IMR-90 (cell line): ENCODE measurements at regions not wholly inside any gene's neighbourhood (a gene's known extent, or its start where the extent isn't known, plus 50 kb on each side); places are given as distances from the start of the nearest gene placed in this dataset.

ENCODE experiments used
- ATAC-seq: fragments of 200-7000 bp; cut with Tn5 transposase; 2 replicates; pipeline ENCODE4 v1.9.1; 2020; ENCODE audit warnings: low read depth, mild to moderate bottlenecking, moderate library complexity
- BruUV-seq: library from RNA; stranded (reverse); fragments of 400-500 nt; replicated peaks from 2 replicates; lab custom pipeline; 2021; lab: Mats Ljungman, UMichigan
- CTCF ChIA-PET: fragments of 300-600 bp; formaldehyde crosslinking; extraction: SDS; loops from one replicate; lab custom pipeline; 2021; ENCODE audit warnings: antibody characterized with exemption; lab: Yijun Ruan, JAX
- POLR2A ChIA-PET: fragments of 300-600 bp; sonication (Branson Sonifier 250); formaldehyde crosslinking; loops from one replicate; lab custom pipeline; 2022; ENCODE audit warnings: antibody characterized with exemption; ENCODE audit not compliant: unreplicated experiment; lab: Charles Lee
- DNase-seq: peaks from one replicate; pipeline ENCODE4 v3.0.0; 2013
- H2AFZ ChIP-seq: replicated peaks from 2 replicates; pipeline ENCODE3; 2013; ENCODE audit warnings: low read length, mild to moderate bottlenecking; ENCODE audit not compliant: poor library complexity
- H2AK5ac ChIP-seq: 2 replicates; pipeline ENCODE4 v1.6.1; 2013; ENCODE audit warnings: low read depth, low read length, inconsistent platforms
- H2AK9ac ChIP-seq: replicated peaks from 2 replicates; pipeline ENCODE3; 2013; ENCODE audit warnings: mild to moderate bottlenecking, low read depth, low read length, moderate library complexity; ENCODE audit not compliant: poor library complexity
- H2BK120ac ChIP-seq: 2 replicates; pipeline ENCODE4 v1.6.1; 2013; ENCODE audit warnings: low read depth, low read length, inconsistent platforms
- H2BK15ac ChIP-seq: 3 replicates; pipeline ENCODE4 v1.6.1; 2013; ENCODE audit warnings: low read depth, low read length, inconsistent platforms
- H2BK20ac ChIP-seq: 2 replicates; pipeline ENCODE4 v1.6.1; 2013; ENCODE audit warnings: low read depth, mild to moderate bottlenecking, inconsistent platforms, low read length, moderate library complexity
- H2BK5ac ChIP-seq: 2 replicates; pipeline ENCODE4 v1.6.1; 2013; ENCODE audit warnings: mild to moderate bottlenecking, low read depth, low read length, inconsistent platforms; ENCODE audit not compliant: poor library complexity, severe bottlenecking
- H3K14ac ChIP-seq: replicated peaks from 2 replicates; pipeline ENCODE4 v1.6.1; 2013; ENCODE audit warnings: low read depth, low read length, inconsistent platforms
- H3K18ac ChIP-seq: 2 replicates; pipeline ENCODE4 v1.6.1; 2013; ENCODE audit warnings: low read depth, low read length, control low read depth
- H3K23ac ChIP-seq: 2 replicates; pipeline ENCODE4 v1.6.1; 2013; ENCODE audit warnings: low read depth, low read length, inconsistent platforms
- H3K27ac ChIP-seq: 2 replicates; pipeline ENCODE4 v1.5.1; 2013; ENCODE audit warnings: mild to moderate bottlenecking, control low read depth, low read length; ENCODE audit not compliant: insufficient read depth
- H3K27me3 ChIP-seq: 2 replicates; pipeline ENCODE4 v1.6.1; 2013; ENCODE audit warnings: low read length; ENCODE audit not compliant: control insufficient read depth, insufficient read depth
- H3K36me3 ChIP-seq: 2 replicates; pipeline ENCODE4 v1.6.1; 2013; ENCODE audit warnings: low read length, mixed read lengths; ENCODE audit not compliant: control insufficient read depth, insufficient read depth
- H3K4ac ChIP-seq: 2 replicates; pipeline ENCODE4 v1.6.1; 2013; ENCODE audit warnings: low read depth, low read length, inconsistent platforms
- H3K4me1 ChIP-seq: 2 replicates; pipeline ENCODE4 v1.6.1; 2013; ENCODE audit warnings: low read length, mixed read lengths; ENCODE audit not compliant: control insufficient read depth, insufficient read depth
- H3K4me2 ChIP-seq: 2 replicates; pipeline ENCODE4 v1.6.1; 2013; ENCODE audit warnings: low read depth, mild to moderate bottlenecking, control low read depth, low read length, moderate library complexity
- H3K4me3 ChIP-seq: 2 replicates; pipeline ENCODE4 v1.5.1; 2013; ENCODE audit warnings: low read depth, mild to moderate bottlenecking, control low read depth, low read length, moderate library complexity; ENCODE audit not compliant: insufficient read depth
- H3K56ac ChIP-seq: 2 replicates; pipeline ENCODE4 v1.6.1; 2013; ENCODE audit warnings: low read length, inconsistent platforms; ENCODE audit not compliant: insufficient read depth; ENCODE audit errors: extremely low read depth
- H3K79me1 ChIP-seq, 2 experiments: 2 replicates each; pipeline ENCODE4 v1.6.1; 2013; ENCODE audit warnings: low read length in 2 of 2, inconsistent platforms in 1 of 2, low read depth in 1 of 2
- H3K9ac ChIP-seq: 2 replicates; pipeline ENCODE4 v1.6.1; 2013; ENCODE audit warnings: low read depth, low read length, control low read depth
- H3K9me1 ChIP-seq: 2 replicates; pipeline ENCODE4 v1.6.1; 2013; ENCODE audit warnings: low read length, inconsistent platforms; ENCODE audit not compliant: insufficient read depth
- H3K9me3 ChIP-seq: 2 replicates; pipeline ENCODE4 v1.6.1; 2013; ENCODE audit warnings: low read length; ENCODE audit not compliant: control insufficient read depth, insufficient read depth
- H4K20me1 ChIP-seq: 2 replicates; pipeline ENCODE4 v1.6.1; 2013; ENCODE audit warnings: low read length, inconsistent platforms; ENCODE audit not compliant: insufficient read depth
- H4K5ac ChIP-seq: 2 replicates; pipeline ENCODE4 v1.6.1; 2013; ENCODE audit warnings: mild to moderate bottlenecking, low read depth, low read length, control low read depth
- H4K8ac ChIP-seq, 2 experiments: 2 replicates each; pipeline ENCODE4 v1.6.1; 2013; ENCODE audit warnings: low read depth in 2 of 2, low read length in 2 of 2, control low read depth in 1 of 2, inconsistent platforms in 1 of 2
- H4K91ac ChIP-seq: 2 replicates; pipeline ENCODE4 v1.6.1; 2013; ENCODE audit warnings: low read depth, low read length, inconsistent platforms; ENCODE audit not compliant: insufficient read depth
- BHLHE40 ChIP-seq: fragments of 150-350 bp; IDR thresholded peaks from 2 replicates; pipeline ENCODE4 v1.6.1; 2016; ENCODE audit warnings: mild to moderate bottlenecking, low read depth, low read length
- CEBPB ChIP-seq: IDR thresholded peaks from 2 replicates; pipeline ENCODE4 v1.6.1; 2012; ENCODE audit warnings: low read depth, low read length, improper control_type of control experiment
- CHD1 ChIP-seq: IDR thresholded peaks from 2 replicates; pipeline ENCODE4 v1.6.1; 2012; ENCODE audit warnings: low read depth, low read length, improper control_type of control experiment
- ELK1 ChIP-seq: fragments of 150-350 bp; IDR thresholded peaks from 2 replicates; pipeline ENCODE4 v1.6.1; 2016; ENCODE audit warnings: low read depth, mild to moderate bottlenecking, low read length, moderate library complexity, borderline replicate concordance
- FOS ChIP-seq: fragments of 150-350 bp; IDR thresholded peaks from 2 replicates; pipeline ENCODE4 v1.6.1; 2016; ENCODE audit warnings: low read depth, low read length
- MAFK ChIP-seq: IDR thresholded peaks from 2 replicates; pipeline ENCODE4 v1.6.1; 2012; ENCODE audit warnings: low read depth, low read length, improper control_type of control experiment
- MAZ ChIP-seq: IDR thresholded peaks from 2 replicates; pipeline ENCODE4 v1.6.1; 2012; ENCODE audit warnings: low read depth, mild to moderate bottlenecking, low read length, improper control_type of control experiment, moderate library complexity, borderline replicate concordance
- MXI1 ChIP-seq: IDR thresholded peaks from 2 replicates; pipeline ENCODE4 v1.6.1; 2012; ENCODE audit warnings: low read depth, mild to moderate bottlenecking, low read length, moderate library complexity, borderline replicate concordance
- NFE2L2 ChIP-seq: fragments of 150-350 bp; IDR thresholded peaks from 2 replicates; pipeline ENCODE4 v1.6.1; 2016; ENCODE audit warnings: low read depth, mild to moderate bottlenecking, low read length
- POLR2A ChIP-seq: IDR thresholded peaks from 2 replicates; pipeline ENCODE4 v1.6.1; 2012; ENCODE audit warnings: mild to moderate bottlenecking, low read depth, low read length
- RAD21 ChIP-seq: IDR thresholded peaks from 2 replicates; pipeline ENCODE4 v1.6.1; 2012; ENCODE audit warnings: low read length, improper control_type of control experiment
- RCOR1 ChIP-seq: IDR thresholded peaks from 2 replicates; pipeline ENCODE4 v1.6.1; 2012; ENCODE audit warnings: mild to moderate bottlenecking, low read length, improper control_type of control experiment; ENCODE audit not compliant: insufficient replicate concordance
- RFX5 ChIP-seq: IDR thresholded peaks from 2 replicates; pipeline ENCODE4 v1.8.0; 2012; ENCODE audit warnings: low read depth, mild to moderate bottlenecking, low read length, moderate library complexity
- SMC3 ChIP-seq: fragments of 150-350 bp; IDR thresholded peaks from 2 replicates; pipeline ENCODE4 v1.6.1; 2016; ENCODE audit warnings: low read depth, mild to moderate bottlenecking, antibody characterized with exemption, low read length, moderate library complexity
- WGBS, 2 experiments: methylation state at CpG; one replicate each; pipeline versions ENCODE4 v1.1.5 to v1.1.7; 2013; ENCODE audit warnings: missing lambda C conversion rate in 2 of 2; ENCODE audit not compliant: insufficient read length in 1 of 2; ENCODE audit errors: extremely low coverage in 2 of 2; 5-methylcytosine and 5-hydroxymethylcytosine counted together
- dilution Hi-C: fragments of 300-500 bp; cut with HindIII; formaldehyde crosslinking; loops from one replicate; pipeline ENCODE4 v1.14.3; 2018; ENCODE audit warnings: low sequenced_read_pairs; ENCODE audit not compliant: unreplicated experiment
- in situ Hi-C: fragments of 300-500 bp; cut with MboI; formaldehyde crosslinking; loops from 3 replicates; pipeline ENCODE4 v1.14.3; 2019; ENCODE audit warnings: low sequenced_read_pairs, inconsistent platforms, mixed read lengths
- intact Hi-C: fragments of 100-400 bp; cut with micrococcal nuclease; formaldehyde crosslinking; loops from 2 replicates; pipeline ENCODE4 v1.10.0; 2022
- TF ChIP-seq, protein P1 (sequence below): fragments of 150-350 bp; IDR thresholded peaks from 2 replicates; pipeline ENCODE4 v1.6.1; 2017; ENCODE audit warnings: mild to moderate bottlenecking, antibody characterized with exemption, low read length, low read depth
- TF ChIP-seq, protein P2 (sequence below): conservative IDR thresholded peaks from 2 replicates; pipeline ENCODE4 v1.5.1; 2012; ENCODE audit warnings: mild to moderate bottlenecking, low read depth, low read length, improper control_type of control experiment

DNA sequence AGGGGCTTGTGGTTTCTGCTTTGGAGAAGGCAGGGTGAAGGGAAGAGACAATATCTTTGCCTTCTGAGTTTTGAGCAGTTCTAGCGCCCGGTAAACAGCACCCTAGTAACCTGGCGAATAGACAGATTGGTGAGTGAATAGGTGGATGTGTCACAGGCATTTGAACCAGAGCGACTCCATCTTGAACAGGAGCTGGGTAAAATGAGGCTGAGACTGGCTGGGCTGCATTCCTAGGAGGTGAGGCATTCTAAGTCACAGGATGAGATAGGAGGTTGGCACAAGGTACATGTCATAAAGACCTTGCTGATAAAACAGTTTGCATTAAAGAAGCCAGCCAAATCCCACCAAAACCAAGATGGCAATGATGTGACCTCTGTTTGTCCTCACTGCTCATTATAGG, 643.6 kb upstream of the TMEM132C start:
- H4K91ac ChIP-seq = no peak overlapping the region

More for the DNA sequence above, 643.6 kb upstream of the TMEM132C start:
- Histone ChIP-seq H2BK120ac (no peak overlapping the region), H3K27me3 (no peaks in the 10 kb centered on the region), H2BK15ac (no peak overlapping the region), H3K4me1 (no peaks in the 10 kb centered on the region), H3K56ac (no peak overlapping the region), H3K9me1 (no peaks in the 10 kb centered on the region), H4K8ac (no peak overlapping the region), H2AK5ac (no peak overlapping the region), H3K9ac (no peak overlapping the region), H3K79me1 (no peaks in the 10 kb centered on the region), H3K14ac (no peak overlapping the region), H2AFZ (no peak overlapping the region), H2BK5ac (no peak overlapping the region), H3K4me3 (no peak overlapping the region), H3K23ac (no peak overlapping the region), H4K20me1 (no peaks in the 10 kb centered on the region), H2BK20ac (no peak overlapping the region), H3K36me3 (no peaks in the 10 kb centered on the region), H3K18ac (no peak overlapping the region), H2AK9ac (no peak overlapping the region), H3K4ac (no peak overlapping the region), H3K4me2 (no peak overlapping the region), H3K27ac (no peak overlapping the region), H3K9me3 (no peaks in the 10 kb centered on the region; the same call in 1 of the 2 replicates), H4K5ac (no peak overlapping the region)
- intact Hi-C loops (no loop called here), in situ Hi-C loops (no loop called here), dilution Hi-C loops (no loop called here)
- no peak for ATAC-seq
- BruUV-seq = no TSS peak
- no peak for DNase-seq
- POLR2A ChIA-PET = no interaction called here
- CTCF ChIA-PET = no interaction called here
- TF ChIP-seq RFX5 (no peak), NFE2L2 (no peak), ELK1 (no peak), POLR2A (no peak), CHD1 (no peak), CEBPB (no peak), SMC3 (no peak), BHLHE40 (no peak), MAZ (no peak), FOS (no peak), RAD21 (no peak), MXI1 (no peak), MAFK (no peak), RCOR1 (no peak)
- TF ChIP-seq, protein P1, sequence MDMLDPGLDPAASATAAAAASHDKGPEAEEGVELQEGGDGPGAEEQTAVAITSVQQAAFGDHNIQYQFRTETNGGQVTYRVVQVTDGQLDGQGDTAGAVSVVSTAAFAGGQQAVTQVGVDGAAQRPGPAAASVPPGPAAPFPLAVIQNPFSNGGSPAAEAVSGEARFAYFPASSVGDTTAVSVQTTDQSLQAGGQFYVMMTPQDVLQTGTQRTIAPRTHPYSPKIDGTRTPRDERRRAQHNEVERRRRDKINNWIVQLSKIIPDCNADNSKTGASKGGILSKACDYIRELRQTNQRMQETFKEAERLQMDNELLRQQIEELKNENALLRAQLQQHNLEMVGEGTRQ = no peak
- TF ChIP-seq, protein P2, sequence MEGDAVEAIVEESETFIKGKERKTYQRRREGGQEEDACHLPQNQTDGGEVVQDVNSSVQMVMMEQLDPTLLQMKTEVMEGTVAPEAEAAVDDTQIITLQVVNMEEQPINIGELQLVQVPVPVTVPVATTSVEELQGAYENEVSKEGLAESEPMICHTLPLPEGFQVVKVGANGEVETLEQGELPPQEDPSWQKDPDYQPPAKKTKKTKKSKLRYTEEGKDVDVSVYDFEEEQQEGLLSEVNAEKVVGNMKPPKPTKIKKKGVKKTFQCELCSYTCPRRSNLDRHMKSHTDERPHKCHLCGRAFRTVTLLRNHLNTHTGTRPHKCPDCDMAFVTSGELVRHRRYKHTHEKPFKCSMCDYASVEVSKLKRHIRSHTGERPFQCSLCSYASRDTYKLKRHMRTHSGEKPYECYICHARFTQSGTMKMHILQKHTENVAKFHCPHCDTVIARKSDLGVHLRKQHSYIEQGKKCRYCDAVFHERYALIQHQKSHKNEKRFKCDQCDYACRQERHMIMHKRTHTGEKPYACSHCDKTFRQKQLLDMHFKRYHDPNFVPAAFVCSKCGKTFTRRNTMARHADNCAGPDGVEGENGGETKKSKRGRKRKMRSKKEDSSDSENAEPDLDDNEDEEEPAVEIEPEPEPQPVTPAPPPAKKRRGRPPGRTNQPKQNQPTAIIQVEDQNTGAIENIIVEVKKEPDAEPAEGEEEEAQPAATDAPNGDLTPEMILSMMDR = no peak
- WGBS, 2 experiments = no CpG with 5 or more reads among the region's 4 CpGs
